GM21381 (cell line): ENCODE measurements at regions not wholly inside any gene's neighbourhood (a gene's known extent, or its start where the extent isn't known, plus 50 kb on each side); places are given as distances from the start of the nearest gene placed in this dataset.
"Not testable (repeated sequence)": the region's sequence is repeated elsewhere in the genome, so short reads cannot be mapped to it uniquely, and the experiment has no call there.

Source experiments
- ATAC-seq: cut with Tn5 transposase; IDR thresholded peaks from one replicate; pipeline ENCODE4 v1.9.1; 2021; ENCODE audit warnings: mild to moderate bottlenecking, moderate library complexity; ENCODE audit not compliant: unreplicated experiment

- ATAC-seq = no peak
Observed at GRCh38 chr10:64881257-64881656, 1360.1 kb downstream of the REEP3 start.

- no peak for ATAC-seq
Observed at GRCh38 chr10:64896582-64896981, 1375.4 kb downstream of the REEP3 start.

- ATAC-seq = not testable (repeated sequence)
Observed at GRCh38 chr10:64906311-64906710, 1385.1 kb downstream of the REEP3 start.

- not testable (repeated sequence) for ATAC-seq
Observed at GRCh38 chr10:64924306-64924705, 1403.1 kb downstream of the REEP3 start.

- ATAC-seq = no peak
Observed at GRCh38 chr10:64952042-64952441, 1430.8 kb downstream of the REEP3 start.

GRCh38 chr10:64956441-64956840 lies 1435.2 kb downstream of the REEP3 start:
- no peak for ATAC-seq

GRCh38 chr10:64959116-64959515 lies 1437.9 kb downstream of the REEP3 start:
- no peak for ATAC-seq

GRCh38 chr10:64959883-64960282 lies 1438.7 kb downstream of the REEP3 start:
- ATAC-seq = no peak

- no peak for ATAC-seq
Observed at GRCh38 chr10:64973391-64973790, 1452.2 kb downstream of the REEP3 start.

GRCh38 chr10:64976150-64976549 lies 1454.9 kb downstream of the REEP3 start:
- ATAC-seq = no peak

GRCh38 chr10:64977915-64978314 lies 1456.7 kb downstream of the REEP3 start:
- ATAC-seq = no peak

- ATAC-seq = no peak
Observed at GRCh38 chr10:64996886-64997285, 1475.7 kb downstream of the REEP3 start.

GRCh38 chr10:65010845-65011244 lies 1489.6 kb downstream of the REEP3 start:
- ATAC-seq = no peak

- ATAC-seq = no peak
Observed at GRCh38 chr10:65017523-65017922, 1496.3 kb downstream of the REEP3 start.

GRCh38 chr10:65024886-65025285 lies 1503.7 kb downstream of the REEP3 start:
- no peak for ATAC-seq

GRCh38 chr10:65030263-65030662 lies 1509.1 kb downstream of the REEP3 start:
- no peak for ATAC-seq

- no peak for ATAC-seq
Observed at GRCh38 chr10:65032867-65033769, 1511.9 kb downstream of the REEP3 start.

- ATAC-seq = no peak
Observed at GRCh38 chr10:65033957-65034356, 1512.8 kb downstream of the REEP3 start.

GRCh38 chr10:65040796-65041195 lies 1519.6 kb downstream of the REEP3 start:
- no peak for ATAC-seq

- no peak for ATAC-seq
Observed at GRCh38 chr10:65041307-65041706, 1520.1 kb downstream of the REEP3 start.

GRCh38 chr10:65042496-65042895 lies 1521.3 kb downstream of the REEP3 start:
- no peak for ATAC-seq

- no peak for ATAC-seq
Observed at GRCh38 chr10:65046831-65047230, 1525.6 kb downstream of the REEP3 start.

- ATAC-seq = not testable (repeated sequence)
Observed at GRCh38 chr10:65052111-65052510, 1530.9 kb downstream of the REEP3 start.
